CMK (cell line): ENCODE measurements at regions not wholly inside any gene's neighbourhood (a gene's known extent, or its start where the extent isn't known, plus 50 kb on each side); places are given as distances from the start of the nearest gene placed in this dataset.

Source experiments
- DNase-seq: peaks from one replicate; pipeline ENCODE4 v3.0.0-alpha.2; 2010; ENCODE audit warnings: low read depth

- no peak for DNase-seq
These were observed 309.8 kb upstream of the HAND2 start for GRCh38 chr4:173839865-173840264.

GRCh38 chr4:173837517-173837916, 307.5 kb upstream of the HAND2 start:
- no peak for DNase-seq

GRCh38 chr4:173835903-173836302, 305.9 kb upstream of the HAND2 start:
- no peak for DNase-seq

DNA sequence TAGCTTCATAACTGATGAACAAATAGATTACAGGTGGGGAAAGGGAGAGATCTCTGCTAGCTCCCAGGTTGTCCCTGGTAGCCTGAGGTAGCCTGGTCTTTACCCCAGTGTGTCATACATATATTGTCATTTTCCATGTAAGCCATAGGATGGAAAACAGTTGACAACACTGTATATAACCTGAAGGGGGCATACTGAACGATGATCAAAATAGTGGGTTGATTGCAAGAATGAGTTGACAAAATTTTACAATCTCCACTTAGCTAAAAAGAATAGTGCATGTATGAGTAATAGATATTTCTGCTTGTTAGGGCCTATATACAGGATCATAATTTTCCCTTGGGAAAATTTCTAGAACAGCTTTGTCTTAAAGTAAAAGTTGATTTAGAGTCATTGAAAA, 304.1 kb upstream of the HAND2 start:
- DNase-seq, result no peak

DNA sequence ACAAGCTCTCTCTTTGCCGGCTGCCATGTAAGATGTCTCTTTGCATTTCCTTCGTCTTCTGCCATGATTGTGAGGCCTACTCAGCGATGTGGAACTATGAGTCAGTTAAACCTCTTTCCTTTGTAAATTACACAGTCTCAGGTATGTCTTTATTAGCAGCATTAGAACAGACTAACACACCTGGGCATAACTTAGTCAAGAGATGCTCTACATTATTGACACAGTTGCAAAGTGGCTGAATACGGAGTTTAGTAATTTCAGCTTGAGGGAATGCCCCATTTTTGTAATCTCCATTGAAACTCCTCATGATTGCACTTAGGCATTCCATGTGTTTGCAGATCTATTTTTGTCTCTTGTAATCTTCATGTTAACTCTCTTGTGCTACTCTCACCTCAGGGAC, 299.5 kb upstream of the HAND2 start:
- DNase-seq, result no peak

- DNase-seq, result no peak
These were observed 297.7 kb upstream of the HAND2 start for GRCh38 chr4:173827707-173828106.

GRCh38 chr4:173821876-173822275, 291.8 kb upstream of the HAND2 start:
- no peak for DNase-seq

- DNase-seq, result no peak
These were observed 291.0 kb upstream of the HAND2 start for GRCh38 chr4:173821036-173821435.

DNA sequence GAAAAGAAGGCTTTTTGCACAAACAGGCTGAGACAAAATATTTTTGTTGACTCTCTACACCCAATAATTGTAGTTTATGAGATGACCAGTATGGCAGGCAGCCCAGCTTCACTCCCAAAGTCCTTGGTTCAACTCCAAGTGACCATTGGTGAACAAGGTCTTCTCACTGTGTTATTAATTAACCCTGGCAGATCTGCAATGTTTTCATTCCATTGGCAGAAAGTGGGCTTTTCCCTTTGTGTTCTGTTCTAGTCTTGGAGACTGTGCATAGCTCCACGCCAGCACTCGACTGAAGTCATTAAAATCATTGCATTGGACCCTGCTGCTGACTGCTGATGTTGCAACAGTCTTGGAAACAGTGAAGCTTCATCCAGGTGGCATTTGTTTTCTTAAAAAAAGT, 277.3 kb upstream of the HAND2 start:
- DNase-seq, result no peak

GRCh38 chr4:173805884-173806283, 275.9 kb upstream of the HAND2 start:
- DNase-seq, result no peak

GRCh38 chr4:173802662-173803022, 272.6 kb upstream of the HAND2 start:
- no peak for DNase-seq

DNA sequence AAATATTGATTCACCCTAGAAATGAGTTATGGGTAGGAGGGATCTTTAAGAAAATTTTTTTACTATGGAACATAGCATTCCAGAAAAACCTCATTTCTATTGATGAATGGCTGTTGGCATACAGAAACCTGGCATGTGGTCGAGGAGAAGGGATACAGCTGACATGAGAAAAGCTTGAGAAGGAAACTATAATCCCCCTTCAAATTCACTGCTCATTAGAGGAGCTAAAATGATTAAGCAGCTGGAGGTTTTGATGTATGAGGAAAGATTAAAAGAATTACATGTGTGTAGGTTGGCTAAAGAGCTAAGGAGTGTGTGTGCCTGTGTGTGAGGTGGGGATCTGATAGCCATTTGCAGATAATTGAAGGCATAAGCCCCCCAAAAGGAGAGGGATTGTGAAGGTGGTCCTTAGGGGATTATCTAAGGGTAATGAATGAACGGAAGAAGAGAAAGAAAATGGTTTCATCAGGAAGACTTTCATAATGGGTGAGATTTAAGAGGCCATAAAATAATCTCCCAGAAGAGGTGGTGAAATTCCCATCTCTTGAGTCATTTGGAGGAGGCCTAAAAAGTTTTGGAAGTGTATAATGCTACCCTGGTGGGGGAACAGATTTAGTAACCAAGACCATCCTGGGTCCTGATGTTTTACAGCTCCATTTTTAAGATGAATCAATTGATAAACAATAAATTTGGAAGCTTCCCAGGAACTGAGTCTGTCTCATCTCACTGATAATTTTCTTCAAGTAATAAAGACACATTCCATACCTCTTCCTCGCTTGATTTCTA, 272.0 kb upstream of the HAND2 start:
- DNase-seq, result no peak

DNA sequence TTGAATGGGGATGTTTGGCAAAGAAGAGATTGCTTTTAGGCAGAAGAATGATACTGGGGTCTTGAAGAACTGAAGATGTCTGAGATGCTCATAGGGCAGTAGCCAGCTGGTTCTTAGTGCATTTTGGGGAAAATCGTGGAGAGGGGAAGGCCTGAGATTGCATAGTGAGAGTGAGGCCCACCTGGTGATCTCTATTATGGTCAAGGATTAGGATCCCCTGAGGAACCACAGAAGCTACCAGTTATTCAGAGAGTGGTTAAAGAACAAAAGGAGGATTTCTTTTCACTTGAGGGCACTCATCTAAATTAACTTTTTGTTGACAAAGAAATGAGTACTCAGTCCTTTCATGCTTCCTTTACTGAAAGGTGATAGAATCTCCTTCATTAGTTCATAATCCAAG, 271.3 kb upstream of the HAND2 start:
- no peak for DNase-seq

GRCh38 chr4:173797296-173797695, 267.3 kb upstream of the HAND2 start:
- no peak for DNase-seq

DNA sequence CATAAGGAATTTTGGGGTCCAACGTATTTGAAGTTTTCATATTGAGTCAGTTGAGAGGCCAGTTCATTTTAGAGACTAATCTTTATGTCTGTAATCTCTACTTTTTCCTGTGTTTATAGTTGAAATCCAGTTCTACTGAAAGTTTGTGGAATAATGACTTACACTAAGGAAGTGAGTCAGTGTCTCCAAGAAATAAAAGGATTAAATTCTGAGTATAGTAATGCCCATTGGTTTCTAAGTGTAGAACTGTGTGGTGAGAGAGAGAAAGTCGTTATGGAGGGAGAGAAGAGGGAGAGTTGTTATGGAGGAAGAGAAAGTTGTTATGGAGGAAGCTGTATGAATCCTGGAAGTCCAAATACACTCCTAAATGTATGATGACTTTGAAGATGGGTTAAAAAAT, 264.6 kb upstream of the HAND2 start:
- DNase-seq, result no peak

DNA sequence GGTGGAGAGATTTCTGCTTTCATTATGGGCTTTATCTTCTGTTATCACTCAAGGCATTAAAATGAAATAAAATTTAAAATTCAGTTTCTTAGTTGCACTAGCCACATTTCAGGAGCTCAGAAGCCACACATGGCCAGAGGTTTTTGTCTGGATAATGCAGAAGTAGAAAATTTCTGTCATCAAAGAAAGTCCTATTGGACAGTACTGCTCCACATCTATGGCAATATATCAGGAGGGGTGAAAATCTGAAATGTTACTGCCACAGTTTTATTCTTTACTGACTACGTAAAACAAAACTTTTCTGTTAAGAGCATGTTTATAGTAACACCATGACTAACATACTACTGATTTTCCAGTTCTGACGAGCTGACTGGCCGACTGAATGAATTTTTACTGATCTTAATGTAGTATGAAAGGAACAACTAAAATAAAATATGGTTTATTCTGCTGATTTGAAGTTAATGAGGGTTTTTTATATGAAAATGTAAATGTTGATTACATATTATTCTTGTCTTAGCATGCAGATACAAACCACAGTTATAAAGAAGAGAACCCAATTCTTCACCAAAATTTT, 264.0 kb upstream of the HAND2 start:
- no peak for DNase-seq

DNA sequence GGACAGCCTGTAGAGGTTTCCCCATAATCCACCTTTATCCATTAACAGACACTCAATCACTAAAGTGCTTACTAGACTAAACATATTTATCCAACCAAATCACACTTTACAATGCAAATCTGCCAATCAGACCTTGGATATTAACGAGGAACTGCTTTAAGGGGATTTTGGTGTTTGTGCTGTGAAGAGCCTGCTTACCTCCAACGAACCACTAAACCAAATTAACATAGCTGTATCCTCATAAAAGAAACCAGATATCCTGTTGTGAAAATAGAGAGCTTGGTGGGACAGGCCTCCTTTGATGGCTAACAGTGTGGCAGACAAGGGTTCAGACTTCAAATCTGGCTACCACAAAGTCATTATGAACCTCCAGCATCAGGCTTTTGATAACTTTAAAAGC, 252.6 kb upstream of the HAND2 start:
- DNase-seq, result no peak

DNA sequence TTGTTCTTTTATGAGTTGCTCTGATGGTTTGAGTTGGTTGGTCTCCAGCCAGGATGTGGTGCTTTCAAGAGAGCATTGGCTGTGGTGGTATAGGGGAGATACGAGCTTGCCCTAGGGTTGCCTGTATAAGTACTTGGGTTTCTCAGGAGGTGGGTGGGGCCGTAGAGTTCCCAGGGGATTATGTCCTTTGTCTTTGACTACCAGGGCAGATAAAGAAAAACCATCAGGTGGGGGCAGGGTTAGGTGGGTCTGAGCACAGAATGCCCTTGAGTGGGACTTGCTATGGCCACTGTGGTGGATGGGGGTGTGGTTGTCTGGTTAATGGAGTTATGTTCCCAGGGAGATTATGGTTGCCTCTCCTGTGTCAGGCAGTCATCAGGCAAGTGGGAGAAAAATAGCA, 247.9 kb upstream of the HAND2 start:
- DNase-seq, result no peak

- DNase-seq, result no peak
These were observed 247.4 kb upstream of the HAND2 start for GRCh38 chr4:173777421-173777820.

DNA sequence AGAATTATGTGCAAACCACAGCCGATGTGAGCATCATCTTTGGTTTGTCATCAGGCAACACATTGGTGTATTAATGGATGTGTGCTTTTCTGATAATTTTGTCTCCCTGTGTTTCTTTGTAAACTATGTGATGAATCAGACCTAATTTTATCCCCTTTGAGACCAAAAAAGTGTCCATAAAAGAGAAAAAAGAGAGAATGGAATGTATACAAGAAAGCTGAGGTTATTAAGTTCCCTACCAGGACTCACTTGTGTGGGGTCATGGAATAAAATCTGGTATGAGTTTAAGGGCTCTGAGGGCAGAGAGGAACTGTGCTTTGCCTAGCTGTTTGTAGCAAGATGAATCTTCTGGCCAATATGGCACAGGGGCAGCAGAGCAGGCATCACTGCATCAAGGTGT, 239.5 kb upstream of the HAND2 start:
- DNase-seq, result no peak

DNA sequence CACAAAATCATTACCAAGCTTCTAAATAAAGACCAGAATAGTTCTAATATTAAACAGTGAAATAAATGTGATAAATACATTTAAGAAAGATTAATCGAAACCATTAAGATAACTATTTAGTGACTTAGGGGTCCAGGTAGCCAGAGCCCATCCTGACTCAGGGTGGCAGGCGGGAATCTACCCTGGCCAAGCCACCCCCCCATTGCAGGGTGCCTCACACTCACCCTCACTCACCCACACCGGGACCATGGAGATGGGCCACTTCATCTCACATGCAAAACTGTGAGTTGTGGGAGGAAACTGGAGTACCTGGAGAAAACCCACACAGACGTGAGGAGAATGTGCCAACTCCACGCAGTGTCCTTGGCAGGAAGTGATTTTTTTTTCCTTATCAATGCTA, 237.6 kb upstream of the HAND2 start:
- DNase-seq, result no peak

GRCh38 chr4:173766171-173766600, 236.2 kb upstream of the HAND2 start:
- peak; percentile 12 for DNase-seq

DNA sequence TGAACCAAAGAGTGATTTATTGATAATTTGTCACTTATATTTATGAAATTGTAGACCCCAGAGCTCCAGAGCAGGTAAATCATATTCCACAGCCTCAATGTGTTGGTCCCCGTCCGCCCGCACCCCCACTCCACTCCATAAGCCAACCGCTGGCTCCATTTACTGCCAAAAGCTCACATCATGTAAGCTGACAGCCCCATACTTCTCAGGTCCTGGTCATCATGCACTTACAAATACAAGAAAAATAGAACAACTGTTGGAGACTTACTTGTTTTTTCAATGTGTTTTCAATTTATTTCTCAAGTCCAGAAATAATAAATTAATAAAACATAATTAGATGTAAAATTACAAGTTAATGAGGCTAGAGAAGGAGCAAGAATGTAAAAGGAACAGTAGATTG, 235.7 kb upstream of the HAND2 start:
- no peak for DNase-seq

- no peak for DNase-seq
These were observed 233.4 kb upstream of the HAND2 start for GRCh38 chr4:173763389-173763788.
